Activated naive CD4-positive, alpha-beta T cell (primary cell): ENCODE measurements at regions not wholly inside any gene's neighbourhood (a gene's known extent, or its start where the extent isn't known, plus 50 kb on each side); places are given as distances from the start of the nearest gene placed in this dataset.
"Not testable (repeated sequence)": the region's sequence is repeated elsewhere in the genome, so short reads cannot be mapped to it uniquely, and the experiment has no call there.

Experiments used
- DNase-seq, 4 experiments: peaks; one replicate each; lab custom pipeline; 2025; lab: John Stamatoyannopoulos, UW

GRCh38 chr1:121443001-121443540, 258.3 kb downstream of the SRGAP2C start:
- DNase-seq: no peak

GRCh38 chr1:121444096-121444495, 259.3 kb downstream of the SRGAP2C start:
- DNase-seq: no peak

- no peak for DNase-seq
Observed at GRCh38 chr1:121445679-121446078, 260.9 kb downstream of the SRGAP2C start.

GRCh38 chr1:121447280-121447923, 262.6 kb downstream of the SRGAP2C start:
- not testable (repeated sequence) for DNase-seq

- DNase-seq: not testable (repeated sequence)
Observed at GRCh38 chr1:121448064-121448463, 263.3 kb downstream of the SRGAP2C start.

- no peak for DNase-seq
Observed at GRCh38 chr1:121448851-121449250, 264.1 kb downstream of the SRGAP2C start.

- no peak for DNase-seq
Observed at GRCh38 chr1:121452484-121452883, 267.7 kb downstream of the SRGAP2C start.

- DNase-seq: no peak
Observed at GRCh38 chr1:121458291-121459048, 273.7 kb downstream of the SRGAP2C start.

GRCh38 chr1:121459235-121459634, 274.5 kb downstream of the SRGAP2C start:
- no peak for DNase-seq

- DNase-seq: not testable (repeated sequence)
Observed at GRCh38 chr1:121469395-121469794, 284.6 kb downstream of the SRGAP2C start.

GRCh38 chr1:121470401-121470800, 285.6 kb downstream of the SRGAP2C start:
- DNase-seq: not testable (repeated sequence)

GRCh38 chr1:121471523-121471922, 286.7 kb downstream of the SRGAP2C start:
- DNase-seq: no peak

- no peak for DNase-seq
Observed at GRCh38 chr1:121472017-121472416, 287.2 kb downstream of the SRGAP2C start.

- no peak for DNase-seq
Observed at GRCh38 chr1:121483234-121483633, 298.5 kb downstream of the SRGAP2C start.

- DNase-seq: no peak
Observed at GRCh38 chr1:121483961-121484424, 299.2 kb downstream of the SRGAP2C start.

- DNase-seq: not testable (repeated sequence)
Observed at GRCh38 chr1:121494796-121495195, 310.0 kb downstream of the SRGAP2C start.

GRCh38 chr1:121511455-121511854, 326.7 kb downstream of the SRGAP2C start:
- DNase-seq: not testable (repeated sequence)

- not testable (repeated sequence) for DNase-seq
Observed at GRCh38 chr1:121511876-121512275, 327.1 kb downstream of the SRGAP2C start.

GRCh38 chr1:121515235-121515634, 330.5 kb downstream of the SRGAP2C start:
- DNase-seq: no peak

GRCh38 chr1:121516234-121516967, 331.6 kb downstream of the SRGAP2C start:
- DNase-seq: no peak

GRCh38 chr1:121517586-121518230, 332.9 kb downstream of the SRGAP2C start:
- DNase-seq: no peak

GRCh38 chr1:121518726-121519041, 333.9 kb downstream of the SRGAP2C start:
- no peak for DNase-seq
